GM13976 (cell line): ENCODE measurements at regions not wholly inside any gene's neighbourhood (a gene's known extent, or its start where the extent isn't known, plus 50 kb on each side); places are given as distances from the start of the nearest gene placed in this dataset.

Experiments
- DNase-seq: peaks from one replicate; pipeline ENCODE4 v3.0.0; 2012; ENCODE audit warnings: low spot score
- CTCF ChIP-seq: IDR thresholded peaks from 2 replicates; pipeline ENCODE4 v1.5.1; 2012; ENCODE audit warnings: borderline replicate concordance, mild to moderate bottlenecking; ENCODE audit not compliant: insufficient read depth; ENCODE audit errors: extremely low read depth, missing control alignments, control extremely low read depth
- in situ Hi-C: fragments of 300-500 bp; cut with MboI; formaldehyde crosslinking; loops from one replicate; pipeline ENCODE4 v1.12.0; 2022; ENCODE audit warnings: low sequenced_read_pairs, mixed read lengths, inconsistent platforms; ENCODE audit not compliant: unreplicated experiment

- in situ Hi-C loops, result loop anchor here (5.0 to 25.0 kb wide), 2 partner anchors 212 to 858 kb away; partner anchors contain the start of gene MARCKS
- DNase-seq, result no peak
- TF ChIP-seq CTCF, result no peak
These were observed 212.1 kb upstream of the MARCKS start for GRCh38 chr6:113644861-113645575.

GRCh38 chr6:113645576-113645970 lies 211.6 kb upstream of the MARCKS start:
- in situ Hi-C loops, result loop anchor here (5.0 to 25.0 kb wide), 2 partner anchors 212 to 858 kb away; partner anchors contain the start of gene MARCKS
- DNase-seq, result no peak
- no peak for TF ChIP-seq CTCF

GRCh38 chr6:113645986-113646385 lies 211.2 kb upstream of the MARCKS start:
- no peak for TF ChIP-seq CTCF
- no peak for DNase-seq
- in situ Hi-C loops, result loop anchor here (5.0 to 25.0 kb wide), 2 partner anchors 211 to 859 kb away; partner anchors contain the start of gene MARCKS

- TF ChIP-seq CTCF, result no peak
- DNase-seq, result no peak
- in situ Hi-C loops, result loop anchor here (5.0 to 25.0 kb wide), 2 partner anchors 211 to 859 kb away; partner anchors contain the start of gene MARCKS
These were observed 210.4 kb upstream of the MARCKS start for GRCh38 chr6:113646701-113647100.

- TF ChIP-seq CTCF, result no peak
- no peak for DNase-seq
- in situ Hi-C loops, result loop anchor here (5.0 to 25.0 kb wide), 2 partner anchors 210 to 860 kb away; partner anchors contain the start of gene MARCKS
These were observed 209.8 kb upstream of the MARCKS start for GRCh38 chr6:113647143-113647889.

- in situ Hi-C loops, result loop anchor here (5.0 to 25.0 kb wide), 2 partner anchors 209 to 861 kb away; partner anchors contain the start of gene MARCKS
- TF ChIP-seq CTCF, result no peak
These were observed 208.4 kb upstream of the MARCKS start for GRCh38 chr6:113648698-113649097.

More at GRCh38 chr6:113648698-113649097, 208.4 kb upstream of the MARCKS start:
- DNase-seq, result no peak
